Neural cell (in vitro differentiated cells): ENCODE measurements at regions not wholly inside any gene's neighbourhood (a gene's known extent, or its start where the extent isn't known, plus 50 kb on each side); places are given as distances from the start of the nearest gene placed in this dataset.

Experiments
- EP300 ChIP-seq: fragments of 450-650 bp; conservative IDR thresholded peaks from 2 replicates; pipeline ENCODE4 v1.6.1; 2014; ENCODE audit warnings: antibody characterized with exemption, mild to moderate bottlenecking, moderate library complexity; ENCODE audit not compliant: poor library complexity, severe bottlenecking
- EZH2 ChIP-seq: fragments of 200-600, 300-800 bp; shearing (Covaris generic), sonication (generic); IDR thresholded peaks from 2 replicates; pipeline ENCODE4 v1.6.1; 2014; ENCODE audit warnings: antibody characterized with exemption, low read length, borderline replicate concordance, mild to moderate bottlenecking; ENCODE audit not compliant: insufficient read depth, poor library complexity, severe bottlenecking
- POLR2AphosphoS5 ChIP-seq: IDR thresholded peaks from 2 replicates; pipeline ENCODE4 v1.6.1; 2012
- REST ChIP-seq: IDR thresholded peaks from 2 replicates; pipeline ENCODE4 v1.6.1; 2012; ENCODE audit warnings: borderline replicate concordance
- TAF1 ChIP-seq: IDR thresholded peaks from 2 replicates; pipeline ENCODE4 v1.6.1; 2012; ENCODE audit warnings: low read depth
- TF ChIP-seq, protein P1 (sequence below): fragments of 450-650 bp; IDR thresholded peaks from 2 replicates; pipeline ENCODE4 v1.5.1; 2014; ENCODE audit warnings: antibody characterized with exemption, mild to moderate bottlenecking, moderate library complexity; ENCODE audit not compliant: poor library complexity, severe bottlenecking

- TF ChIP-seq EZH2 (no peak), REST (no peak), EP300 (no peak), TAF1 (no peak), POLR2AphosphoS5 (no peak)
- TF ChIP-seq, protein P1, sequence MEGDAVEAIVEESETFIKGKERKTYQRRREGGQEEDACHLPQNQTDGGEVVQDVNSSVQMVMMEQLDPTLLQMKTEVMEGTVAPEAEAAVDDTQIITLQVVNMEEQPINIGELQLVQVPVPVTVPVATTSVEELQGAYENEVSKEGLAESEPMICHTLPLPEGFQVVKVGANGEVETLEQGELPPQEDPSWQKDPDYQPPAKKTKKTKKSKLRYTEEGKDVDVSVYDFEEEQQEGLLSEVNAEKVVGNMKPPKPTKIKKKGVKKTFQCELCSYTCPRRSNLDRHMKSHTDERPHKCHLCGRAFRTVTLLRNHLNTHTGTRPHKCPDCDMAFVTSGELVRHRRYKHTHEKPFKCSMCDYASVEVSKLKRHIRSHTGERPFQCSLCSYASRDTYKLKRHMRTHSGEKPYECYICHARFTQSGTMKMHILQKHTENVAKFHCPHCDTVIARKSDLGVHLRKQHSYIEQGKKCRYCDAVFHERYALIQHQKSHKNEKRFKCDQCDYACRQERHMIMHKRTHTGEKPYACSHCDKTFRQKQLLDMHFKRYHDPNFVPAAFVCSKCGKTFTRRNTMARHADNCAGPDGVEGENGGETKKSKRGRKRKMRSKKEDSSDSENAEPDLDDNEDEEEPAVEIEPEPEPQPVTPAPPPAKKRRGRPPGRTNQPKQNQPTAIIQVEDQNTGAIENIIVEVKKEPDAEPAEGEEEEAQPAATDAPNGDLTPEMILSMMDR, result no peak
These were observed 169.1 kb upstream of the TRIB2 start for GRCh38 chr2:12547566-12548170.
